Mesendoderm (in vitro differentiated cells): ENCODE measurements at regions not wholly inside any gene's neighbourhood (a gene's known extent, or its start where the extent isn't known, plus 50 kb on each side); places are given as distances from the start of the nearest gene placed in this dataset.

Experiments
- DNase-seq: peaks from one replicate; pipeline ENCODE4 v3.0.0; 2013
- H2AK5ac ChIP-seq: 2 replicates; pipeline ENCODE4 v1.6.1; 2013; ENCODE audit warnings: low read length, inconsistent platforms
- H2BK120ac ChIP-seq: 2 replicates; pipeline ENCODE4 v1.6.1; 2013; ENCODE audit warnings: low read depth, mild to moderate bottlenecking, low read length, moderate library complexity, mixed read lengths
- H2BK15ac ChIP-seq: replicated peaks from 2 replicates; pipeline ENCODE4 v1.6.1; 2013; ENCODE audit warnings: low read depth, mild to moderate bottlenecking, moderate library complexity
- H2BK5ac ChIP-seq: 2 replicates; pipeline ENCODE4 v1.6.1; 2013; ENCODE audit warnings: low read length, inconsistent platforms
- H3K18ac ChIP-seq: 2 replicates; pipeline ENCODE4 v1.6.1; 2013; ENCODE audit warnings: mild to moderate bottlenecking, low read length, mixed read lengths
- H3K23ac ChIP-seq: one replicate; pipeline ENCODE4 v1.6.1; 2013; ENCODE audit warnings: low read length
- H3K27ac ChIP-seq: 2 replicates; pipeline ENCODE4 v1.5.1; 2013; ENCODE audit warnings: low read depth, mild to moderate bottlenecking, inconsistent platforms, low read length, moderate library complexity
- H3K27me3 ChIP-seq: 2 replicates; pipeline ENCODE4 v1.6.1; 2013; ENCODE audit warnings: low read length, control low read depth, mild to moderate bottlenecking, inconsistent platforms; ENCODE audit not compliant: insufficient read depth, poor library complexity
- H3K36me3 ChIP-seq: 2 replicates; pipeline ENCODE4 v1.6.1; 2013; ENCODE audit warnings: low read length, inconsistent platforms; ENCODE audit not compliant: control insufficient read depth, insufficient read depth
- H3K4ac ChIP-seq: one replicate; pipeline ENCODE4 v1.6.1; 2013; ENCODE audit warnings: low read depth, mild to moderate bottlenecking, low read length, moderate library complexity
- H3K4me1 ChIP-seq: 2 replicates; pipeline ENCODE4 v1.6.1; 2013; ENCODE audit warnings: low read depth, low read length, inconsistent platforms; ENCODE audit not compliant: control insufficient read depth
- H3K4me2 ChIP-seq: 2 replicates; pipeline ENCODE4 v1.6.1; 2013; ENCODE audit warnings: low read length
- H3K4me3 ChIP-seq: 2 replicates; pipeline ENCODE4 v1.5.1; 2013; ENCODE audit warnings: mild to moderate bottlenecking, low read length
- H3K56ac ChIP-seq: one replicate; pipeline ENCODE4 v1.6.1; 2013; ENCODE audit warnings: low read length
- H3K79me1 ChIP-seq: 2 replicates; pipeline ENCODE4 v1.6.1; 2013; ENCODE audit warnings: low read length, inconsistent platforms
- H3K79me2 ChIP-seq: 2 replicates; pipeline ENCODE4 v1.6.1; 2013; ENCODE audit warnings: mild to moderate bottlenecking, low read length; ENCODE audit not compliant: control insufficient read depth, insufficient read depth
- H3K9ac ChIP-seq: 2 replicates; pipeline ENCODE4 v1.6.1; 2013; ENCODE audit warnings: low read length, inconsistent platforms
- H4K5ac ChIP-seq: one replicate; pipeline ENCODE4 v1.6.1; 2013; ENCODE audit warnings: low read length
- H4K8ac ChIP-seq: one replicate; pipeline ENCODE4 v1.6.1; 2013; ENCODE audit warnings: low read depth, mild to moderate bottlenecking, control low read depth, low read length, moderate library complexity
- WGBS: extraction: QIAGEN DNeasy Blood & Tissue Kit; methylation state at CpG from one replicate; pipeline ENCODE4 v1.1.7; 2013; ENCODE audit warnings: low lambda C conversion rate, missing lambda C conversion rate; ENCODE audit not compliant: insufficient coverage; ENCODE audit errors: extremely low coverage; 5-methylcytosine and 5-hydroxymethylcytosine counted together

- Histone ChIP-seq H2BK120ac (no peak overlapping the region), H3K56ac (no peak overlapping the region), H3K18ac (no peak overlapping the region), H3K4me2 (no peak overlapping the region), H3K4ac (no peak overlapping the region), H2BK5ac (no peak overlapping the region), H2BK15ac (no peak overlapping the region), H3K9ac (no peak overlapping the region), H3K36me3 (no peaks in the 10 kb centered on the region), H3K79me2 (no peaks in the 10 kb centered on the region), H4K8ac (no peak overlapping the region), H3K27me3 (no peaks in the 10 kb centered on the region), H3K23ac (no peak overlapping the region), H3K4me1 (no peaks in the 10 kb centered on the region), H4K5ac (no peak overlapping the region), H3K79me1 (no peaks in the 10 kb centered on the region), H2AK5ac (no peak overlapping the region), H3K4me3 (no peak overlapping the region), H3K27ac (no peak overlapping the region)
- no CpG with 5 or more reads among the region's 2 CpGs for WGBS
- no peak for DNase-seq
Observed at GRCh38 chr2:149827585-149828126, 240.1 kb upstream of the MMADHC start.

- H2BK5ac ChIP-seq: no peak overlapping the region
- H3K27ac ChIP-seq: no peak overlapping the region
- H3K18ac ChIP-seq: no peak overlapping the region
- WGBS: no CpG with 5 or more reads among the region's 1 CpG
- no peaks in the 10 kb centered on the region for H3K79me1 ChIP-seq
- no peak for DNase-seq
- no peak overlapping the region for H4K8ac ChIP-seq
- no peak overlapping the region for H2BK120ac ChIP-seq
- no peak overlapping the region for H4K5ac ChIP-seq
- no peaks in the 10 kb centered on the region for H3K4me1 ChIP-seq
- no peaks in the 10 kb centered on the region for H3K36me3 ChIP-seq
- H3K9ac ChIP-seq: no peak overlapping the region
- no peak overlapping the region for H3K23ac ChIP-seq
- no peak overlapping the region for H3K4me2 ChIP-seq
- no peak overlapping the region for H3K56ac ChIP-seq
- H3K4me3 ChIP-seq: no peak overlapping the region
- H3K4ac ChIP-seq: no peak overlapping the region
- H2AK5ac ChIP-seq: no peak overlapping the region
- H3K27me3 ChIP-seq: no peaks in the 10 kb centered on the region
- H2BK15ac ChIP-seq: no peak overlapping the region
- H3K79me2 ChIP-seq: no peaks in the 10 kb centered on the region
Observed at GRCh38 chr2:149826471-149827125, 239.0 kb upstream of the MMADHC start.

GRCh38 chr2:149825473-149825872 lies 237.9 kb upstream of the MMADHC start:
- H3K56ac ChIP-seq: no peak overlapping the region
- H3K79me1 ChIP-seq: no peaks in the 10 kb centered on the region
- no peak overlapping the region for H2AK5ac ChIP-seq
- no peak overlapping the region for H3K18ac ChIP-seq
- WGBS: no CpG with 5 or more reads among the region's 4 CpGs
- no peak overlapping the region for H3K4ac ChIP-seq
- no peak overlapping the region for H2BK120ac ChIP-seq
- H3K4me2 ChIP-seq: no peak overlapping the region
- H2BK5ac ChIP-seq: no peak overlapping the region
- no peak overlapping the region for H2BK15ac ChIP-seq
- no peak overlapping the region for H3K27ac ChIP-seq
- H3K9ac ChIP-seq: no peak overlapping the region
- no peak overlapping the region for H3K4me3 ChIP-seq
- no peak for DNase-seq
- no peak overlapping the region for H4K5ac ChIP-seq
- H3K4me1 ChIP-seq: no peaks in the 10 kb centered on the region
- H3K27me3 ChIP-seq: no peaks in the 10 kb centered on the region
- no peak overlapping the region for H3K23ac ChIP-seq
- no peaks in the 10 kb centered on the region for H3K36me3 ChIP-seq
- H3K79me2 ChIP-seq: no peaks in the 10 kb centered on the region
- no peak overlapping the region for H4K8ac ChIP-seq

- H2BK15ac ChIP-seq: no peak overlapping the region
- no peaks in the 10 kb centered on the region for H3K4me1 ChIP-seq
- H2BK5ac ChIP-seq: no peak overlapping the region
- H3K79me2 ChIP-seq: no peaks in the 10 kb centered on the region
- H3K4me3 ChIP-seq: no peak overlapping the region
- H4K8ac ChIP-seq: no peak overlapping the region
- H3K23ac ChIP-seq: no peak overlapping the region
- DNase-seq: no peak
- H3K9ac ChIP-seq: no peak overlapping the region
- no peak overlapping the region for H3K4me2 ChIP-seq
- no peaks in the 10 kb centered on the region for H3K79me1 ChIP-seq
- no peak overlapping the region for H3K18ac ChIP-seq
- no peak overlapping the region for H3K27ac ChIP-seq
- H3K56ac ChIP-seq: no peak overlapping the region
- H3K27me3 ChIP-seq: no peaks in the 10 kb centered on the region
- H2AK5ac ChIP-seq: no peak overlapping the region
- H2BK120ac ChIP-seq: no peak overlapping the region
- H4K5ac ChIP-seq: no peak overlapping the region
- no peak overlapping the region for H3K4ac ChIP-seq
- H3K36me3 ChIP-seq: no peaks in the 10 kb centered on the region
Observed at GRCh38 chr2:149824136-149824535, 236.6 kb upstream of the MMADHC start.

- Histone ChIP-seq H3K36me3 (no peaks in the 10 kb centered on the region), H3K4ac (no peak overlapping the region), H3K27ac (no peak overlapping the region), H3K23ac (no peak overlapping the region), H3K9ac (no peak overlapping the region), H3K4me1 (no peaks in the 10 kb centered on the region), H2BK5ac (no peak overlapping the region), H2AK5ac (no peak overlapping the region), H3K79me2 (no peaks in the 10 kb centered on the region), H3K18ac (no peak overlapping the region), H3K27me3 (no peaks in the 10 kb centered on the region), H3K79me1 (no peaks in the 10 kb centered on the region), H4K5ac (no peak overlapping the region), H3K4me2 (no peak overlapping the region), H3K56ac (peak overlapping the region; percentile 22), H3K4me3 (no peak overlapping the region), H2BK15ac (no peak overlapping the region), H4K8ac (no peak overlapping the region), H2BK120ac (no peak overlapping the region)
- DNase-seq: peak; percentile 21
- no CpG with 5 or more reads among the region's 3 CpGs for WGBS
Observed at GRCh38 chr2:149819356-149819957, 231.9 kb upstream of the MMADHC start.
